Loucy (cell line): ENCODE measurements at regions not wholly inside any gene's neighbourhood (a gene's known extent, or its start where the extent isn't known, plus 50 kb on each side); places are given as distances from the start of the nearest gene placed in this dataset.

Experiments
- EZH2phosphoT487 ChIP-seq: fragments of 200-600 bp; IDR thresholded peaks from 2 replicates; pipeline ENCODE4 v1.6.1; 2018; ENCODE audit warnings: antibody characterized with exemption, mild to moderate bottlenecking, moderate library complexity, borderline replicate concordance
- TF ChIP-seq, protein P1 (sequence below): fragments of 200-600 bp; sonication (generic); conservative IDR thresholded peaks from 2 replicates; pipeline ENCODE4 v1.5.1; 2014; ENCODE audit warnings: mild to moderate bottlenecking, antibody characterized with exemption, low read length

DNA sequence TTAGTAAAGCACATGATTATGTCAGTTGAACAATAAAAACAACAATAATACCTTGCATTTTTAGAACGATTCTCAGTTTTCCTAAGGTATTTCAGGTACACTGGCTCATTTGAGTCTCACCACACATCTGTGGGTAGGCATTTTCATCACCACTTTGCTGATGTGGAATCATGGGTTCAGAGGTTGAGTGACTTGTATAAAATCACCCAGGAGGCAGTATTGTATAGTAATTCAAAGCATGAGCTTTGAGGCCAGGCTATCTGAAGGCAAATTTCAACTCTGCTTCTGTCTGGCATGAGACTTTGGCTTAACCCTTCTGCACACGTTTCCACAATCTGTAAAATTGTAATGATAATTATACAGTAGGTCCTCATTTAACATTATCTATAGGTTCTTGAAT is 183.9 kb upstream of the CMC1 start:
- no peak for TF ChIP-seq EZH2phosphoT487
- TF ChIP-seq, protein P1, sequence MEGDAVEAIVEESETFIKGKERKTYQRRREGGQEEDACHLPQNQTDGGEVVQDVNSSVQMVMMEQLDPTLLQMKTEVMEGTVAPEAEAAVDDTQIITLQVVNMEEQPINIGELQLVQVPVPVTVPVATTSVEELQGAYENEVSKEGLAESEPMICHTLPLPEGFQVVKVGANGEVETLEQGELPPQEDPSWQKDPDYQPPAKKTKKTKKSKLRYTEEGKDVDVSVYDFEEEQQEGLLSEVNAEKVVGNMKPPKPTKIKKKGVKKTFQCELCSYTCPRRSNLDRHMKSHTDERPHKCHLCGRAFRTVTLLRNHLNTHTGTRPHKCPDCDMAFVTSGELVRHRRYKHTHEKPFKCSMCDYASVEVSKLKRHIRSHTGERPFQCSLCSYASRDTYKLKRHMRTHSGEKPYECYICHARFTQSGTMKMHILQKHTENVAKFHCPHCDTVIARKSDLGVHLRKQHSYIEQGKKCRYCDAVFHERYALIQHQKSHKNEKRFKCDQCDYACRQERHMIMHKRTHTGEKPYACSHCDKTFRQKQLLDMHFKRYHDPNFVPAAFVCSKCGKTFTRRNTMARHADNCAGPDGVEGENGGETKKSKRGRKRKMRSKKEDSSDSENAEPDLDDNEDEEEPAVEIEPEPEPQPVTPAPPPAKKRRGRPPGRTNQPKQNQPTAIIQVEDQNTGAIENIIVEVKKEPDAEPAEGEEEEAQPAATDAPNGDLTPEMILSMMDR: no peak
